Activated CD8-positive, alpha-beta T cell treated with anti-CD3 and anti-CD28 coated beads for 36 hours (primary cell): ENCODE measurements at regions not wholly inside any gene's neighbourhood (a gene's known extent, or its start where the extent isn't known, plus 50 kb on each side); places are given as distances from the start of the nearest gene placed in this dataset.

Experiments used
- ATAC-seq: fragments of 200-7000 bp; cut with Tn5 transposase; one replicate; pipeline ENCODE4 v1.10.0; 2021; ENCODE audit warnings: mild to moderate bottlenecking, moderate library complexity
- CTCF ChIA-PET: fragments of 350-600 bp; sonication (Branson Sonifier 250); formaldehyde crosslinking; loops from one replicate; lab custom pipeline; 2021; ENCODE audit warnings: antibody characterized with exemption; lab: Charles Lee
- POLR2A ChIA-PET: fragments of 350-600 bp; sonication (Branson Sonifier 250); formaldehyde crosslinking; loops from one replicate; lab custom pipeline; 2021; ENCODE audit warnings: antibody characterized with exemption; lab: Charles Lee
- DNase-seq: peaks from one replicate; pipeline ENCODE4 v3.0.0-alpha.2; 2020
- H3K27ac Mint-ChIP-seq: one replicate; pipeline ENCODE4 v1.8.0; 2021; ENCODE audit warnings: mild to moderate bottlenecking, mixed read lengths
- H3K27me3 Mint-ChIP-seq: one replicate; pipeline ENCODE4 v1.8.0; 2021; ENCODE audit warnings: mixed read lengths
- H3K36me3 Mint-ChIP-seq: one replicate; pipeline ENCODE4 v1.8.0; 2021; ENCODE audit warnings: low read depth, mixed read lengths
- H3K4me1 Mint-ChIP-seq: one replicate; pipeline ENCODE4 v1.8.0; 2021; ENCODE audit warnings: low read depth, mixed read lengths
- H3K4me3 Mint-ChIP-seq: one replicate; pipeline ENCODE4 v1.8.0; 2021; ENCODE audit warnings: mild to moderate bottlenecking, moderate library complexity, mixed read lengths
- H3K9me3 Mint-ChIP-seq: one replicate; pipeline ENCODE4 v1.8.0; 2021; ENCODE audit warnings: mixed read lengths
- CTCF ChIP-seq: fragments of 200-600 bp; IDR thresholded peaks from one replicate; pipeline ENCODE4 v1.8.0; 2022; ENCODE audit warnings: antibody characterized with exemption, mild to moderate bottlenecking
- intact Hi-C: fragments of 100-400 bp; cut with micrococcal nuclease; formaldehyde crosslinking; loops from one replicate; pipeline ENCODE4 v1.10.0; 2022

- intact Hi-C loops, result no loop called here
- Mint-ChIP-seq H3K9me3 (peaks cover 6% of the 10 kb centered on the region), H3K27me3 (no peaks in the 10 kb centered on the region), H3K36me3 (no peaks in the 10 kb centered on the region), H3K4me3 (no peak overlapping the region), H3K27ac (no peak overlapping the region), H3K4me1 (no peaks in the 10 kb centered on the region)
- CTCF ChIA-PET, result no interaction called here
- TF ChIP-seq CTCF, result no peak
- no peak for DNase-seq
- no peak for ATAC-seq
- POLR2A ChIA-PET, result no interaction called here
Observed at GRCh38 chr6:65814071-65814470, 107.0 kb upstream of the EYS start.

GRCh38 chr6:65803186-65803585 lies 96.2 kb upstream of the EYS start:
- DNase-seq (no peak), ATAC-seq (no peak)
- TF ChIP-seq CTCF, result no peak
- no peak overlapping the region for H3K27ac Mint-ChIP-seq
- intact Hi-C loops, result no loop called here
- no peak overlapping the region for H3K4me3 Mint-ChIP-seq
- H3K27me3 Mint-ChIP-seq, result no peaks in the 10 kb centered on the region
- no peaks in the 10 kb centered on the region for H3K4me1 Mint-ChIP-seq
- POLR2A ChIA-PET, result no interaction called here
- no peaks in the 10 kb centered on the region for H3K36me3 Mint-ChIP-seq
- peaks cover 4% of the 10 kb centered on the region for H3K9me3 Mint-ChIP-seq
- CTCF ChIA-PET, result no interaction called here

- CTCF ChIA-PET, result no interaction called here
Observed at GRCh38 chr6:65799389-65799788, 92.4 kb upstream of the EYS start.

GRCh38 chr6:65798280-65799014 lies 91.4 kb upstream of the EYS start:
- DNase-seq (no peak), ATAC-seq (no peak)
- no peak overlapping the region for H3K4me3 Mint-ChIP-seq
- no peak for TF ChIP-seq CTCF
- peaks cover 13% of the 10 kb centered on the region for H3K9me3 Mint-ChIP-seq
- no peaks in the 10 kb centered on the region for H3K4me1 Mint-ChIP-seq
- intact Hi-C loops, result no loop called here
- POLR2A ChIA-PET, result no interaction called here
- H3K36me3 Mint-ChIP-seq, result no peaks in the 10 kb centered on the region
- H3K27me3 Mint-ChIP-seq, result no peaks in the 10 kb centered on the region
- CTCF ChIA-PET, result no interaction called here
- H3K27ac Mint-ChIP-seq, result no peak overlapping the region

More at GRCh38 chr6:65799389-65799788, 92.4 kb upstream of the EYS start:
- POLR2A ChIA-PET, result no interaction called here
- H3K4me3 Mint-ChIP-seq, result no peak overlapping the region
- H3K27ac Mint-ChIP-seq, result no peak overlapping the region
- no peak for ATAC-seq
- intact Hi-C loops, result no loop called here
- H3K27me3 Mint-ChIP-seq, result no peaks in the 10 kb centered on the region
- DNase-seq, result no peak
- H3K36me3 Mint-ChIP-seq, result no peaks in the 10 kb centered on the region
- no peaks in the 10 kb centered on the region for H3K4me1 Mint-ChIP-seq
- peaks cover 8% of the 10 kb centered on the region for H3K9me3 Mint-ChIP-seq
- no peak for TF ChIP-seq CTCF

- Mint-ChIP-seq H3K27ac (no peak overlapping the region), H3K4me1 (no peaks in the 10 kb centered on the region), H3K4me3 (no peak overlapping the region), H3K27me3 (no peaks in the 10 kb centered on the region), H3K9me3 (peaks cover 18% of the 10 kb centered on the region), H3K36me3 (no peaks in the 10 kb centered on the region)
- ChIA-PET POLR2A (interaction anchor here (0.7 kb wide), 1 partner anchor 11 kb away, joined by 3 read pairs; no protein-coding TSS in a partner anchor), CTCF (interaction anchor here (0.6 kb wide), 1 partner anchor 39 kb away, joined by 4 read pairs; no protein-coding TSS in a partner anchor)
- intact Hi-C loops, result no loop called here
- TF ChIP-seq CTCF, result no peak
- no peak for DNase-seq
- ATAC-seq, result no peak
Observed at GRCh38 chr6:65790666-65791065, 83.6 kb upstream of the EYS start.
